ENCODE measurements at regions not wholly inside any gene's neighbourhood (a gene's known extent, or its start where the extent isn't known, plus 50 kb on each side); places are given as distances from the start of the nearest gene placed in this dataset.

- no peaks in the 10 kb centered on the region for H3K4me1 ChIP-seq
- H3K9me3 ChIP-seq, result no peaks in the 10 kb centered on the region
- no peak for TF ChIP-seq CTCF (IDR thresholded peaks at IDR 0.05; ENCODE audit: low read depth, low read length)
- DNase-seq, result no peak
- H3K36me3 ChIP-seq, result no peaks in the 10 kb centered on the region
- no peak overlapping the region for H3K4me3 ChIP-seq (ENCODE audit: low read depth, low read length)
- no peaks in the 10 kb centered on the region for H3K27me3 ChIP-seq
Observed at GRCh38 chr1:24258735-24259424, 60.3 kb upstream of the GRHL3 start.

GRCh38 chr1:24257373-24257772 is 61.8 kb upstream of the GRHL3 start:
- H3K27me3 ChIP-seq, result no peaks in the 10 kb centered on the region
- H3K36me3 ChIP-seq, result no peaks in the 10 kb centered on the region
- TF ChIP-seq CTCF (IDR thresholded peaks at IDR 0.05; ENCODE audit: low read depth, low read length), result no peak
- no peaks in the 10 kb centered on the region for H3K4me1 ChIP-seq
- H3K4me3 ChIP-seq (ENCODE audit: low read depth, low read length), result no peak overlapping the region
- H3K9me3 ChIP-seq, result no peaks in the 10 kb centered on the region
- DNase-seq, result no peak

- Histone ChIP-seq H3K9me3 (no peaks in the 10 kb centered on the region), H3K4me3 (ENCODE audit: low read depth, low read length) (no peak overlapping the region), H3K4me1 (no peaks in the 10 kb centered on the region), H3K36me3 (no peaks in the 10 kb centered on the region), H3K27me3 (no peaks in the 10 kb centered on the region)
- no peak for DNase-seq
- TF ChIP-seq CTCF (IDR thresholded peaks at IDR 0.05; ENCODE audit: low read depth, low read length), result no peak
Observed at GRCh38 chr1:24256687-24257086, 62.5 kb upstream of the GRHL3 start.

GRCh38 chr1:24255226-24255625 is 63.9 kb upstream of the GRHL3 start:
- Histone ChIP-seq H3K9me3 (no peaks in the 10 kb centered on the region), H3K36me3 (no peaks in the 10 kb centered on the region), H3K4me3 (ENCODE audit: low read depth, low read length) (no peak overlapping the region), H3K27me3 (no peaks in the 10 kb centered on the region), H3K4me1 (no peaks in the 10 kb centered on the region)
- DNase-seq, result no peak
- TF ChIP-seq CTCF (IDR thresholded peaks at IDR 0.05; ENCODE audit: low read depth, low read length), result no peak

- no peak overlapping the region for H3K4me3 ChIP-seq (ENCODE audit: low read depth, low read length)
- no peak for TF ChIP-seq CTCF (IDR thresholded peaks at IDR 0.05; ENCODE audit: low read depth, low read length)
- DNase-seq, result peak; percentile 28
- H3K9me3 ChIP-seq, result no peaks in the 10 kb centered on the region
- H3K4me1 ChIP-seq, result no peaks in the 10 kb centered on the region
- no peaks in the 10 kb centered on the region for H3K27me3 ChIP-seq
- H3K36me3 ChIP-seq, result no peaks in the 10 kb centered on the region
Observed at GRCh38 chr1:24254783-24255182, 64.4 kb upstream of the GRHL3 start.

GRCh38 chr1:24253571-24253970 is 65.6 kb upstream of the GRHL3 start:
- no peak overlapping the region for H3K4me3 ChIP-seq (ENCODE audit: low read depth, low read length)
- H3K36me3 ChIP-seq, result no peaks in the 10 kb centered on the region
- no peaks in the 10 kb centered on the region for H3K4me1 ChIP-seq
- DNase-seq, result no peak
- no peaks in the 10 kb centered on the region for H3K27me3 ChIP-seq
- TF ChIP-seq CTCF (IDR thresholded peaks at IDR 0.05; ENCODE audit: low read depth, low read length), result no peak
- H3K9me3 ChIP-seq, result no peaks in the 10 kb centered on the region
